HEK293 (cell line): ENCODE measurements at regions not wholly inside any gene's neighbourhood (a gene's known extent, or its start where the extent isn't known, plus 50 kb on each side); places are given as distances from the start of the nearest gene placed in this dataset.

ENCODE experiments used
- BCL6B ChIP-seq: fragments of 450-650 bp; formaldehyde crosslinking; IDR thresholded peaks from 2 replicates; pipeline ENCODE4 v1.5.1; 2017; ENCODE audit warnings: missing biosample characterization, missing genetic modification characterization
- CTCF ChIP-seq: fragments of 450-650 bp; formaldehyde crosslinking; IDR thresholded peaks from 2 replicates; pipeline ENCODE4 v1.5.1; 2016; ENCODE audit warnings: missing biosample characterization, missing genetic modification characterization
- HOXC10 ChIP-seq: sonication (generic); formaldehyde crosslinking; IDR thresholded peaks from 2 replicates; pipeline ENCODE4 v1.8.1; 2023; ENCODE audit warnings: mild to moderate bottlenecking, missing genetic modification reagents
- PRDM1 ChIP-seq: fragments of 450-650 bp; formaldehyde crosslinking; IDR thresholded peaks from 2 replicates; pipeline ENCODE4; 2016; ENCODE audit warnings: missing biosample characterization, missing genetic modification characterization
- PRDM10 ChIP-seq: fragments of 450-650 bp; formaldehyde crosslinking; IDR thresholded peaks from 2 replicates; pipeline ENCODE4 v1.5.1; 2016; ENCODE audit warnings: missing biosample characterization, missing genetic modification characterization
- ZBTB11 ChIP-seq: fragments of 450-650 bp; formaldehyde crosslinking; conservative IDR thresholded peaks from 2 replicates; pipeline ENCODE4 v1.5.1; 2016; ENCODE audit warnings: low read depth, missing biosample characterization, missing genetic modification characterization
- ZBTB8A ChIP-seq: fragments of 450-650 bp; formaldehyde crosslinking; IDR thresholded peaks from 2 replicates; pipeline ENCODE4 v1.5.1; 2016; ENCODE audit warnings: missing biosample characterization, missing genetic modification characterization
- ZNF112 ChIP-seq: fragments of 450-650 bp; formaldehyde crosslinking; IDR thresholded peaks from 2 replicates; pipeline ENCODE4 v1.5.0; 2017; ENCODE audit warnings: missing biosample characterization, missing genetic modification characterization
- ZNF24 ChIP-seq: fragments of 450-650 bp; formaldehyde crosslinking; IDR thresholded peaks from 2 replicates; pipeline ENCODE4 v1.5.1; 2016; ENCODE audit warnings: missing biosample characterization, missing genetic modification characterization
- ZNF274 ChIP-seq, 2 experiments: fragments of 200-500 bp in 1 of 2; fragments of 450-650 bp in 1 of 2; sonication (Bioruptor generic) in 1 of 2; formaldehyde crosslinking in 1 of 2; IDR thresholded peaks; 2 replicates each; pipeline versions ENCODE4 v1.5.1 to v1.6.1; 2014 to 2016; ENCODE audit warnings: borderline replicate concordance in 1 of 2, inconsistent platforms in 1 of 2, low read length in 1 of 2, missing biosample characterization in 1 of 2, missing genetic modification characterization in 1 of 2
- ZNF404 ChIP-seq: fragments of 450-650 bp; formaldehyde crosslinking; IDR thresholded peaks from 2 replicates; pipeline ENCODE4 v1.5.1; 2017; ENCODE audit warnings: missing biosample characterization, missing genetic modification characterization
- ZNF514 ChIP-seq: fragments of 450-650 bp; formaldehyde crosslinking; IDR thresholded peaks from 2 replicates; pipeline ENCODE4 v1.5.1; 2016; ENCODE audit warnings: missing biosample characterization, missing genetic modification characterization
- ZNF561 ChIP-seq: fragments of 450-650 bp; IDR thresholded peaks from 2 replicates; pipeline ENCODE4 v1.5.1; 2018; ENCODE audit warnings: missing biosample characterization, missing genetic modification characterization, borderline replicate concordance

- TF ChIP-seq ZNF404 (tag by site-specific recombination): no peak
- no peak for TF ChIP-seq ZNF561 (tag by site-specific recombination)
- no peak for TF ChIP-seq PRDM10 (tag by site-specific recombination)
- no peak for TF ChIP-seq HOXC10
- TF ChIP-seq CTCF (tag by site-specific recombination): no peak
- TF ChIP-seq ZNF514 (tag by site-specific recombination): no peak
- no peak for TF ChIP-seq BCL6B (tag by site-specific recombination)
- TF ChIP-seq ZBTB8A (tag by site-specific recombination): no peak
- no peak for TF ChIP-seq ZNF274 (IDR thresholded peaks at IDR 0.05; ENCODE audit: low read length)
- TF ChIP-seq ZNF274 (tag by site-specific recombination; IDR thresholded peaks at IDR 0.05; ENCODE audit: borderline replicate concordance): no peak
- TF ChIP-seq ZBTB11 (tag by site-specific recombination): no peak
- no peak for TF ChIP-seq ZNF112
- no peak for TF ChIP-seq ZNF24 (tag by site-specific recombination)
- TF ChIP-seq PRDM1 (tag by site-specific recombination): no peak
Measured at GRCh38 chr6:153858529-153858928, 180.5 kb upstream of the OPRM1 start.
